Activated T-cell treated with anti-CD3 and anti-CD28 coated beads, Interleukin-2, amount 50 U/mL, for 48 hours (primary cell): ENCODE measurements at regions not wholly inside any gene's neighbourhood (a gene's known extent, or its start where the extent isn't known, plus 50 kb on each side); places are given as distances from the start of the nearest gene placed in this dataset.
"Not testable (repeated sequence)": the region's sequence is repeated elsewhere in the genome, so short reads cannot be mapped to it uniquely, and the experiment has no call there.

ENCODE experiments used
- DNase-seq, 2 experiments: peaks; one replicate each; pipeline ENCODE4 v3.0.0-alpha.2; 2020

- DNase-seq, result no peak
These were observed 372.5 kb upstream of the WWC1 start for GRCh38 chr5:167918813-167919483.

DNA sequence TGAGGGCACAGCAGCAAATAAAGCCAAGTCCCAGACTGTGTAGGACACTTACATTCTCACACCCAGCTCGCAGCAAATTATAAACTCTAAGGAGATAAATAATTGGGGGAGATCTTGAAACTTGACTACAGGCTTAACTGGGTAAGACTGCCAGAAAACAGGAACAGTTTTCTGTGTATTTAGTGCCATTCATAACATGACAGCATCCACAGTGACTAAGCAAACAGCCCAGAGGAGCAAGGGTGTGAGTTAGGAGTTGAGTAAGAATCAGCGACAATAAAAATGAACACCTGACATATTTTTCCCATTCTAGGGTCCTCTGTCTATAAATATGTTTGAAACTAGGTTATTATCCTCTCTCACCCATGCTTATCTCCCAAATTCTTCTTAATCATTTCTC is 370.9 kb upstream of the WWC1 start:
- no peak for DNase-seq

DNA sequence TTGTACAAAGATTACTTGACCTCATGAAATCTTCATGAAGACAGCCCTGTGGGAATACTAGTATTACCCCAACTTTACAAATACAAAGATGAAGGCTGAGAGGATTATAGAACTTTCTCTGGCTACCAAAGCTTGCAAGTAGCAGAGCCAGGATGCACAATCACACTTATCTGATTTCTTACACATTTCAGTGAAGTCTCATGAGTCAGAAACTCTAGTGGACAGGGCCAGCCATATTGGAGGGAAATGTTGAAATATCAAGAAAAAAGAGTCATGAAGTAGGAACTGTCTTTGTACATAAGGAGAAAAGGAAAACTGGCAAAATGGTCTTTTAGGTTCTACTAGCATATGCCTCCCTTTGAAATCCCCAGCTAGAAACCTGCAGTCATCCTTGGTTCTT is 369.6 kb upstream of the WWC1 start:
- DNase-seq, result no peak

DNA sequence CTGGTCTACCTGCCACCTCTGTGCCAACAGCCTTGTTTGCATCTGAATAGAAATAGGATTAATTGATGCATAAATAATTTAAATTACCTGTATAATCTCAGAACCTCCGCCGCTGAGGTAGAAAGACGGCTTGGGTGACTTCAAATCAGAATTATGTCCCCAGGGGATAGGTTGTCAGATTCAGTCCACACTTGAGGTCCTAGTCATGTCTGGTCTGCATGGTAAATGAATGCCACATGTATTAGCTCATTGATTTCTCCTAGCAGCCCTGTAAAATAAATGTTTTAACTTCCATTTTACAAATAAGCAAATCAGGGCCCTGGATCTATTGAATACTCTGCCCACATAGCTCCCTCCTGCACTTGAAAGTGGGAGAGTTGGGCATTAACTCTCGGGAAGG is 368.0 kb upstream of the WWC1 start:
- DNase-seq, result no peak

- DNase-seq, result no peak
These were observed 361.6 kb upstream of the WWC1 start for GRCh38 chr5:167929841-167930240.

DNA sequence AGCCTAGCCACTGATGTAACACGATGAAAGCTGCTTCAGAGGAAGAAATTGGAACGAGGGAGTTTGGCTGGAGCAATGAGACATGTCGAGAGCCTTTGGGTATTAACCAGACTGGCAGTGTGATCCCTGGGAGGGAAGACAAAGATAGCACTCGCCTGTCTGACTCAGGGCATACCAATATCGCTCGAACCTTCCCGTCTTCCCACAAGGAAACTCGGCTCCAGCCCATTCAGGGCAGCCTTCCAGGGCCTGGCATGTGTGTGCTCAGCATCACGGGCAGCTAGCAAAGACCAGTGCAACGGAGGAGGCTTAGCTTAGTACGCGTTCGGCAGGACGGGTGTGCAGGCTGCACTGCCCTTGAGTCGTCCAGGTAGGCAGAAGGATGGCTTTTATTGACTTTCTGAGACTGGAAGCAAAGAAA is 356.9 kb upstream of the WWC1 start:
- no peak for DNase-seq

DNA sequence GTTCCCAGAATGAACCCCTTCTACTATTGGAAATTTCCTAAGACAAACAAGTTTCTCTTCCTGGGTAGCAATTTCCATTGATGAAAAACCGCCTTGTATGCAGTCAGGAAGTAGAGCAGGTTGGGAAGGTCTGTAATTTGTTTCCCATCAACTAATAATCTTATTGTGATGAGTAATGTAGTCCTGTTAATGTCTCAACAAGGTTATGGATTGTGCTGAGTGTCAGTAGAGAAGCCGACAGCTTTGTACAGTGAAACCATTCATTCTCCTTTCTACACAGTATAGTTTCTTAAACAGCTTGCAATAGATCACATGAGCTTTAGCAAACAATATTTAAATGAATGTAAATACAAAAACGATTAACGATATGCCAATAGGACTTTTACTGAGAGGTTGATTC is 355.4 kb upstream of the WWC1 start:
- no peak for DNase-seq

DNA sequence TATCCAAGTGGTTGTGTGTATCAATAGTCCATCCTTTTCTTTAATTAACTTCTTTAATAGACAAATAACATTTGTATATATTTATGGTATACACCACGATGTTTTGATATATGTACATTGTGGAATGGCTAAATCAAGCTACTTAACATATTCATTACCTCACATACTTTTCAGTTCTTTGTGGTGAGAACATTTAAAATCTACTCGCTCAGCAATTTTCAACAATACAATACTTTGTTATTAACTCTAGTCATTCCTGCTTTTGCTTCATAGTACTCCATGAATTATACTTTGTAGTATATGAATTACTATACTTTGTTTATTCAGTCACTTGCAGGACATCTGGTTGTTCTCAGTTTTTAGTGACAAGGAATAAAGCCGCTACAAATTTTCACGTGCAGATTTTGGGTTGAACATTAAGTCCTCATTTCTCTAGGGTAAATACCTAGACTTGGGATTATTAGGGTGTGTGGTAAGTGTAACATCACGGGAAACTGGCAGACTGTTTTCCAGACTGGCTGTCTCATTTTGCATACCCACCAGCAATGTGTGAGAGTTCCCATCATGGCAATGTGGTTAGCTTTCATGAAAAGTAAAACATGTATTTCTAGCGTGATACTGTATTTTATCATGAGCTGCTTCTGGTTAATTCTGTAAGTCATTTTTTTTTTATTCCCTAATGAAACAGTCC is 354.4 kb upstream of the WWC1 start:
- no peak for DNase-seq

DNA sequence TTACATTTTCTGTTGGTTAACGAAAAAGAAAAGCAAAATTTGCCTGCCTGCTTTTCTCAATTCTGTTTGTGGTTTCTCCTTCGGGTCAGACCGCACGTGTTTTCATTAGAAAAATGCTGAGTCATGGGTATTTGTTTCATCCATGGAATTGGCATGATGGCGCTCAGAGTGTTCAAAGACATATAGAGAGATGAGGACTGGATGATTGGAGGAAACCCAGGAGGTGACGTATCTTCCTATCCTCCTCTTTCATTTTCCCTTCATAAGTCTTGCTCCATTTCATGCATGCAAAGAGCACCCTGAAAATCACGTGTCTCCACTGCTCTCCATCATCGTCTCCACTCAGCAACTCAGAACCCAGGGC is 353.8 kb upstream of the WWC1 start:
- no peak for DNase-seq

GRCh38 chr5:167939686-167940085 is 351.8 kb upstream of the WWC1 start:
- DNase-seq, result no peak

DNA sequence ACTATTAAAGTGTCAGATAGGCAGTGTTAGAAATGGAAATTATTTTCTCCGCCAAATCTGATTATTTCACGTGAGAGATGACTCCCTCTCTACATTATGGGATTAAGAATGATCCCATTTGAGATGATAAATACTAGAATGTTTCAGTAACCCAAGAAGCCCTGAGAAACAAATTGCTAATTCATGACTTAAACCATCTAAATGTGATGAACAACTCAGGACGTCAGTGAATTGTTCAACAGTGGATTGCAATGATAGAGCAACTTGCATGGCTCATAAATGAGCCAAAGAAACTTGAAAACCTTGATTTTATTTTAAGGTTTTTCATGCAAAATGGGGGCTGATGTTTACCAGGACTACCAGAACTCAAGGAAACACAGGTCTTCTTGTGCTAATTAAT is 350.5 kb upstream of the WWC1 start:
- no peak for DNase-seq

- not testable (repeated sequence) for DNase-seq
These were observed 349.9 kb upstream of the WWC1 start for GRCh38 chr5:167941556-167941955.

DNA sequence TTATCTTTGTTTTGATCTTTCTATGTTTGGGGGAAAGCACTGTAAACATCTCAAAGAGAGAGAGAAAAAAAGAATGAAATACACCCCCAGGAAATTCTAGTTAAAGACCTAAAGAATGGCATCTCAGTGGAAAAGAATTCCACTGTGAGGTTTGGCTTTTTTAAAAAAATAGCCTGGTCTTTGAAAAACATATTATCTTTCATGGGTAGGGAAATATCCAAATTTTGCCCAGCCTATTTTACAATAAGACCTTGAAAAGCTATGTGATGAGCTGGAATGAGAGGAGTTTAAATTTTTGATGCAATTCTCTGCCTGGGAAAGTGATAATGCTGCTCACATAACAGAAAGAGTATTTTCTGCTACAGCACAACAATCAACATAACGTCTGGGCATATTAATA is 348.1 kb upstream of the WWC1 start:
- no peak for DNase-seq

GRCh38 chr5:167944121-167944852 is 347.2 kb upstream of the WWC1 start:
- no peak for DNase-seq

GRCh38 chr5:167945542-167946384 is 345.7 kb upstream of the WWC1 start:
- DNase-seq, result no peak

DNA sequence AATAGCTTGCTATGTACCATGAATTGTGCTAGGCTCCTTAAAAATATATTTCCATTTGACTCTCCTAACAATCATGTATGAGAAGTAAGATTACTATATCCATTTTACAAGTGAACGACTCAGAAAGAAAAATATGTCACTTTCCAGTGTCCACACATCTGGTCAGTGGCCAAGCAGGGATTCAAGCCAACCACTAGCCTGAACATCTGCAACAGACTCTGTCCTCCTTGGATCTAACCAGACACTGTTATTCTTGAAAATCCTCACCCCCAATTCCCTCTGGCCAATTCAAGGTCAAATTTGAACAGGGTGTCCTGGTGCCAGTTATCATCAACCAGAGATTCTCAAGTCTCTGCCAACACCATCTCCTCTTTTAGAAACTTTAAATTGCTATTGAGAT is 344.1 kb upstream of the WWC1 start:
- no peak for DNase-seq

DNA sequence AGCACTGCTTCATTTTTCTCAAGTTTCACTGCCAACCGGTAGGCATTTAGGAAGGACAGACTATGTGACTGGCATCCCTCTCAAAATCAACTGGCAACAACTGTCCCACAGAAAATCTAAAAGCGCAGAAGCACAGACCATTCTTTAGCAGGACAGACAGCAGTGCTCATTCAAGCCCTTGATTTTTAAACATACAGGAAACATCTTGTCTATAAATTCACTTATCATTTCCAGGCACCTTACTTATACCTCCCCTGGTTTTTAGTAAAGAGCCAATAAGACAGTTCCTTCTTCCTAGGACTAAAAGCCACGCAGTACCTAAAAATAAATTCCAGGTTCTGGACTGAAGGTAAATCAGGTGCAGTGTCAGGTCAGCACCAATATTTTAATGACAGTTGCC is 343.2 kb upstream of the WWC1 start:
- DNase-seq, result no peak

DNA sequence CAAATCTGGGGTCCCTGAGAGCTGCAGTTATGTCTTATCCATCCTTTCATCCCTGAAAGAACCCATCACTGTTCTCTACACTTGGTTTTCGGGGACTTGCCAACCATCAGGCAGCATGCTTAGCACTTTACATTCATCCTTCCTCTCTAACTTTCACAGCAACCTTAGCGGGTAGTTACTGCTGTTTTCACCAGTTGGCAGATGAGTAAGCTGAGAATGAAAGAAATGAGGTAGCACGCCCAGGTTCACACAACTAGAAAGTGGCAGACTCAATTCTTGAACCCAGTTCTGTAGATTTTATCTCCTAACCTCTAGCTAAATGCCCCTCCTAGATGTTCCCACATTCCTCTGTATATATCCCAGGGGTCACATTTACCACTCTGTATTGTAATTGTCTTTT is 342.0 kb upstream of the WWC1 start:
- DNase-seq, result no peak

DNA sequence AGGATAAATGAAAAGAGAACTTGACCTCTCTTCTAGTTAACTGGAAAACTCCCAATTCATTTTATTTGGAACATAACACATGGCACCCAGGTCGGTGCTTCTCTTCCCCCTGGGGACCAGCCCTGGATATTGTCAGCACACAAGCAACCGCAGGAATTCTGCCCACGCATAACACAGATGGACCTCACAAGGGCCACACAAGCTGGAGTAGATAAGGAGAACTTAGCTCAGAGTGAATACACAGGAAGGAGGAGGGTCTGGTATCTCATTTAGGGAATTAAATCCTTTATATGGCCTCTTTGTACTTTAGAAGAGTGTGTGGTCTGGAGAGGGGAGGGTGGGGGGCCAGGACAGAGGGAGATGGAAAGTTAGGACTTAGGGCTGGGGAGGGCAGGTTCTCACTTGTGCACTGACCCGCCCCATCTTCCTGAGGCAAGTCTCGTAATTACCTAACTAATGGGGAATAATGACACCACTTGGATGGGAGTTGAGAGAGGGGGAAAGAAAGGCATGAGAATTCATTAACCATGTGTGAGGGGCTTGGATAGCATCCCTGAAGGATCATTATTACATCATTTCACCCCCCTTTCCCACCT is 341.2 kb upstream of the WWC1 start:
- no peak for DNase-seq

- DNase-seq, result no peak
These were observed 340.3 kb upstream of the WWC1 start for GRCh38 chr5:167951116-167951515.

DNA sequence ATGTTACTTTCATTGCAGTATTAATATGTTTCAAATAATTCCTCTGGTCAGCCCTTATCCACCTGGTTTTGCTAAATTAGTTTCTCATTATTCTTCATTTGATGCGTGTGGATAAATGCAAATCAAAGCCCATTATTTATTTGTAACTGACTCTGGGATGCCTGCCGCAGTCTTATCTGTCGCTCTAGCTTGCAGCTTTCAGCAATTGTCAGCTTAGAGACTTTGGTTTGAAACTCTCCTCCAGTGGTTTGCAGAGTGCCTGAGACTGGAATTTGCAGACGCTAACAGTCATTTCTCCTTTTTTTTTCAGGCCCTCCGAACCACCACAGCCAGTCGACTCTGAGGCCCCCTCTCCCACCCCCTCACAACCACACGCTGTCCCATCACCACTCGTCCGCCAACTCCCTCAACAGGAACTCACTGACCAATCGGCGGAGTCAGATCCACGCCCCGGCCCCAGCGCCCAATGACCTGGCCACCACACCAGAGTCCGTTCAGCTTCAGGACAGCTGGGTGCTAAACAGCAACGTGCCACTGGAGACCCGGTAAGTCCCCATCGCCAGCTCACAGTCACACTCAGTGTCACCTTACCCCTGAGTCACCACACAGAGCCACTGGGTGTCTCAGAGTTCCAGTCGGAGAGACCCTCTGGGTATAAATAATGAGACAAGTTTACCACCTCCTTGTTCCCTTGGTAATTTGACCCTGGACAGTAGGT is 339.0 kb upstream of the WWC1 start:
- DNase-seq, result no peak

DNA sequence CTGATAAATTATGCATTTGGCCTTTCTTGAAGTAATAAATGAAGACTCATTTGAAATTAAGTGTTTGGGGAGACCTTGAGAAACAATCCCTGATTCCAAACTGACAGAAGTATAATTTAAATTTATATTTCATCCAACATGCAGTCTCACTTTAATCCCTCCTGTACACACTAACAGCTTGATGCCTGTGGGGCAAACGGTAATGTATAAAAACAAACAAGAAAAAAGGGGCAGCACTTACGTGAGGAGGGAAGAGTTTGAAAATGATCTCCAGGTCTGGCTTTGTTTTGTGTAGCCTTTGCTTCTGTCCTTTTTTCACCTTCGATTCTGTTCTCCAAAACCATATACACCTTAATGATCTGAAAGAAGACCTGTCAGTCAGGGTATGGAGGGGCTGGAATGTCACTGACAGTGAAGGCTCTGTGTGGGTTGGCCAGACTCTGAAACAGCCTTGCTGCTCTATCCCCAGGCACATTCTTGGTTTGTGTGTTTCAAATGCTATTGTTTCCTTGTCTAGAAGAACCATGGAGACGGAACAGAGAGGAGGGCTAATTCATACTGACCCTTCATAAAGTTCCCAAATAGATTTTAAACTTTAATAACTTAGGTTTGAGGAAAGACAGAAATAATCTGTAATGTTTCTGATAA is 338.2 kb upstream of the WWC1 start:
- no peak for DNase-seq
